Skeletal muscle tissue (tissue), 3 donors: ENCODE measurements at regions not wholly inside any gene's neighbourhood (a gene's known extent, or its start where the extent isn't known, plus 50 kb on each side); places are given as distances from the start of the nearest gene placed in this dataset.

Experiments
- H3K27ac ChIP-seq: one replicate; pipeline ENCODE4 v1.7.0; 2013; ENCODE audit warnings: mild to moderate bottlenecking, low read depth, low read length, inconsistent platforms
- H3K27me3 ChIP-seq, 3 donors: one replicate each; pipeline ENCODE4 v1.7.0; 2013; ENCODE audit warnings: low read length in 3 of 3; ENCODE audit not compliant: control insufficient read depth in 3 of 3, insufficient read depth in 3 of 3
- H3K36me3 ChIP-seq, 3 donors: one replicate each; pipeline ENCODE4 v1.7.0; 2013; ENCODE audit warnings: low read length in 3 of 3; ENCODE audit not compliant: control insufficient read depth in 3 of 3, insufficient read depth in 3 of 3
- H3K4me1 ChIP-seq, 3 donors: one replicate each; pipeline ENCODE4 v1.7.0; 2013; ENCODE audit warnings: low read length in 3 of 3, mild to moderate bottlenecking in 3 of 3; ENCODE audit not compliant: control insufficient read depth in 3 of 3, insufficient read depth in 3 of 3
- H3K4me3 ChIP-seq, 3 donors: one replicate each; pipeline ENCODE4 v1.7.0; 2013; ENCODE audit warnings: low read length in 3 of 3
- H3K9ac ChIP-seq, 3 donors: one replicate each; pipeline ENCODE4 v1.7.0; 2013; ENCODE audit warnings: low read length in 3 of 3, mild to moderate bottlenecking in 3 of 3, moderate library complexity in 2 of 3, low read depth in 1 of 3
- H3K9me3 ChIP-seq, 3 donors: one replicate each; pipeline ENCODE4 v1.7.0; 2013; ENCODE audit warnings: low read length in 3 of 3; ENCODE audit not compliant: control insufficient read depth in 3 of 3
- donor health status: Osteomylitis.

DNA sequence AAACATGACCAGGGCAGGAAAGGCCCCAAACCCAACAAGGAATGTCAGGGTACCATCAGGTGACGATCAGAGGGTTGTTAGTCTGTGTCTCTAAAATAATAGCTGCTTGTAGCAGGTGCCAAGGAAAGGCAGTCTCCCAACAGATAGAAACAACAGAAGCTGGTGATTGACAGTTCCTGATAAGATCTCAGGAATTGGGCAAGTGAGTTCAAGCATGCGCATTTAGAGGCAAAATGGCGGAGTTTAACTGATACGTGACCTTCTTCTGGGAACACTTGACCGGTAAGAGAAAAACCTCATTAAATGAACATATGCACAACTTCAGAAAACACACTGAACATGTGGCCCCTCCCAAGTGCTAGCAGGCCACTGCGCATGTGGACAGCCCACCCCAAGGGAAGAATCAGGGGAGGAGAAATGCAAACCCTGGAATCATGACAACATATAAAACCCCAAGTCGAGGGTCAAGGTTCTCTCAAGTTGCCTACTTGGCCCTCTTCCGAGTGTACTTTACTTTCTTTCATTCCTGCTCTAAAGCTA, 664.9 kb downstream of the KCNJ3 start:
- H3K27me3 ChIP-seq: no peaks in the 10 kb centered on the region
- H3K27ac ChIP-seq: no peak overlapping the region
- H3K4me1 ChIP-seq: no peaks in the 10 kb centered on the region
- H3K9ac ChIP-seq: no peak overlapping the region
- H3K9me3 ChIP-seq: no peaks in the 10 kb centered on the region
- no peak overlapping the region for H3K4me3 ChIP-seq
- H3K36me3 ChIP-seq: no peaks in the 10 kb centered on the region

DNA sequence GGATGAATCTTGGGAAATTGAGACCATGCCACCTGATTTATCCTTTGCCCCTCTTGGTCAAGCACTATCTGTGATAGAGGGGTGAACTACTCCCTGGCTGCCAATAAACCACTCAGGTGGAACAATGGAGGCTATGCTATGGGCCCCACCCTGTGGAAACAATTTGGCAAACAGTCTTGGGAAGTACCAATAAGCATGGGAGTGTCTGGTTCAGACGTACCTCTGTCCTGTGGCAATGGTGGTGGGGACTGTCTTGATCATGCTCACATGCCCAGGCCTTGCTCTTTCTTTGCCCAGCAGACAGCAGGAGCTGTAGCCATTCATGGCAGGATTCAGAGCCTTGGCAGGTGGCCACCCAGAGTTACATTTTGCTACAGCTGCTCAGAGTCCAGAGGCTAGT, 658.7 kb downstream of the KCNJ3 start:
- Histone ChIP-seq H3K36me3 (no peaks in the 10 kb centered on the region), H3K4me1 (no peaks in the 10 kb centered on the region), H3K9me3 (peaks cover 0 to 2% (median 0%) of the 10 kb centered on the region in 3 donors), H3K9ac (no peak overlapping the region), H3K27ac (no peak overlapping the region), H3K4me3 (no peak overlapping the region), H3K27me3 (no peaks in the 10 kb centered on the region)

DNA sequence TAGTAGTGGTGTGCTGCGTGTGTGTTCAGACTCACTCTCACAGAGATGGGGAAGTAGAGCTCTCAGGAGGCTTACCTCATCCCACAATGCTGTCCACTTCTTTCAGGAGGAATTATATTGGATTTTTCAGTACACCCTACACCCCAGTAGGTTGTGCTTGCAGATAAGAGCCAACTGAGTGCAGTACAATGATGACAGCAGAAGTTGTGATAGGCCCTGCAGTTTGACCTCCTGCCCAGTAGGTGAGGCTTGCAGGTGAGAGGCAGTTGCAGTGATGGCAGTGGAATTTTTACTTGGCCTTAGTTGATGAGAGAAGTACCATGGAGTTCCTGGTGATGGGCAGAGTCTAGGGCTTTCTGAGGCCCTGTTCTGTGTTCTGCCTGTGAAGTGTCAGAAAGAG, 657.8 kb downstream of the KCNJ3 start:
- Histone ChIP-seq H3K27me3 (no peaks in the 10 kb centered on the region), H3K36me3 (no peaks in the 10 kb centered on the region), H3K4me1 (no peaks in the 10 kb centered on the region), H3K4me3 (no peak overlapping the region), H3K9ac (no peak overlapping the region), H3K9me3 (peaks cover 0 to 2% (median 0%) of the 10 kb centered on the region in 3 donors), H3K27ac (no peak overlapping the region)

DNA sequence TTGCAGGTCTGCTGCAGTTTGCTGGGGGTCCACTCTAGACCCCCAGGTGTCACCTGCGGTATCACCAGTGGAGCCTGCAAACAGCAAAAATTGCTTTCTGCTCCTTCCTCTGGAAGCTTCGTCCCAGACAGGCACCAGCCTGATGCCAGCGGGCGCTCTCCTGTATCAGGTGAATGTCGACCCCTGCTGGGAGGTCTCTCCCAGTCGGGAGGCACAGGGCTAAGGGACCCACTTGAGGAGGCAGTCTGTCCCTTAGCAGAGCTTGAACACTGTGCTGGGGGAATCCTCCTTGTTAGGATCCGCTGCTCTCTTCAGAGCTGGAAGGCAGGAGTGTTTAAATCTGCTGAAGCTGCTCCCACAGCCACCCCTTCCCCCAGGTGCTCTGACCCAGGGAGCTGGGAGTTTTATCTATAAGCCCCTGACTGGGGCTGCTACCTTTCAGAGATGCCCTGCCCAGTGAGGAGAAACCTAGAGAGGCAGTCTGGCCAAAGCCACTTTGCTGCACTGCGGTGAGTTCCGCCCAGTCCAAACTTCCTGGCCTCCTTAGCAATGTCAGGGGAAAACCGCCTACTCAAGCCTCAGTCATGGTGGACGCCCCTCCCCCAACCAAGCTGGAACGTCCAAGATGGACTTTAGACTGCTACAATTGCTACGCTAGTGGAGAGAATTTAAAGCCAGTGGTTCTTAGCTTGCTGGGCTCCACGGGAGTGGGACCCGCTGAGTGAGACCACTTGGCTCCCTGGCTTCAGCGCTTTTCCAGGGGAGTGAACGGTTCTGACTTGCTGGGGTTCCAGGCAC, 652.5 kb downstream of the KCNJ3 start:
- Histone ChIP-seq H3K27ac (no peak overlapping the region), H3K27me3 (no peaks in the 10 kb centered on the region), H3K9me3 (no peaks in the 10 kb centered on the region), H3K4me3 (no peak overlapping the region), H3K9ac (no peak overlapping the region), H3K36me3 (no peaks in the 10 kb centered on the region), H3K4me1 (no peaks in the 10 kb centered on the region)

DNA sequence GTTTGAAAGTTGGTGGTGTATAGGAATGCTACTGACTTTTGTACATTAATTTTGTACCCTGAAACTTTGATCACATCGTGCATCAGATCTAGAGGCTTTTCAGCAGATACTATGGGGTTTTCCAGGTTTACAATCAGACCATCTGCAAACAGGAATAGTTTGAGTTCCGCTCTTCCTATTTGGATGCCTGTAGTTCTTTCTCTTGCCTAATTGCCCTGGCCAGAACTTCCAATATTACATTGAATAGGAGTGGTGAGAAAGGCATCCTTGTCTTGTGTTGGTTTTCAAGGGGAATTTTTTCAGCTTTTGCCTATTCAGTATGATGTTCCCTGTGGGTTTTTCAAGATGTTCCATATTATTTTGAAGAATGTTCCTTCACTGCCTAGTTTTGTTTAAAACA, 633.5 kb downstream of the KCNJ3 start:
- H3K27me3 ChIP-seq: no peaks in the 10 kb centered on the region
- no peak overlapping the region for H3K27ac ChIP-seq
- H3K9me3 ChIP-seq: no peaks in the 10 kb centered on the region
- H3K9ac ChIP-seq: no peak overlapping the region
- H3K4me3 ChIP-seq: no peak overlapping the region
- no peaks in the 10 kb centered on the region for H3K36me3 ChIP-seq
- no peaks in the 10 kb centered on the region for H3K4me1 ChIP-seq

DNA sequence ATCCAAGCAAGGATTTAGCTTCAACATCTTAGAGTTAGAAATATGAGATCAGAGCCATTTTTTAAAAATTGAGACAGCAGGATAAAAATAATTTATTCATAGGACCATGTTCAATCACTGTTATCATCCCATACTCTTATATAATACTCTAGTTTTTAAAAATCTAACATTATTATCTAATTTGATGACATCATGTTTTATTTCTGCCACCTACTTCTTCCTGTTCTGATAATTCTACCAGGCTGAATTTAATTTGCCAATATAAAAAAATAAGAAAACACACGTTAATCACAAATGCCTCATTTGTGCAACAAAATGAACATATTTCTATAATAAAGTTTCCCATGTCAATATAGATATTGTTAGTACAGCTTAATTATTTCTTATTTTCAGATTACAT, 621.7 kb downstream of the KCNJ3 start:
- no peaks in the 10 kb centered on the region for H3K36me3 ChIP-seq
- no peak overlapping the region for H3K27ac ChIP-seq
- H3K9me3 ChIP-seq: no peaks in the 10 kb centered on the region
- no peaks in the 10 kb centered on the region for H3K4me1 ChIP-seq
- H3K9ac ChIP-seq: no peak overlapping the region
- H3K27me3 ChIP-seq: peaks cover 0 to 3% (median 0%) of the 10 kb centered on the region in 3 donors
- no peak overlapping the region for H3K4me3 ChIP-seq

DNA sequence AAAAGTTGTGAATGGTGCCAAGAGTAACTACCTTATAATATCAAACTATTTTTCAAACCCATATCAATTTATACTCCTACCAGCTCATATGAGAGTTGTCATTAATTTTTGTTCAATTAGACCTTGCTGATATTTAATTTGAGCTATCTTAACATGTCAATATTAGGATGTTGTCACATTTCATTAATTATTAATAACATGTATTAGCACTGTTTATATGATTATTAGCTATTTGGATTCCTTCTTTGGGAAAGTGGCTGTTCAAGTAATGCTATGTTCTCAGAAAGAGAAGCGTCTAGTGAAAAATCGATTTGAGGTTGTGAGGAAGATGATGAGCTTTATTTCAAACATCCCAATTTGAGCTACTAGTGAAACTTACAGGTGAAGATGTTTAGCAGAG, 620.2 kb downstream of the KCNJ3 start:
- H3K27me3 ChIP-seq: no peaks in the 10 kb centered on the region
- H3K27ac ChIP-seq: no peak overlapping the region
- no peak overlapping the region for H3K4me3 ChIP-seq
- H3K36me3 ChIP-seq: no peaks in the 10 kb centered on the region
- H3K4me1 ChIP-seq: no peaks in the 10 kb centered on the region
- no peaks in the 10 kb centered on the region for H3K9me3 ChIP-seq
- no peak overlapping the region for H3K9ac ChIP-seq

DNA sequence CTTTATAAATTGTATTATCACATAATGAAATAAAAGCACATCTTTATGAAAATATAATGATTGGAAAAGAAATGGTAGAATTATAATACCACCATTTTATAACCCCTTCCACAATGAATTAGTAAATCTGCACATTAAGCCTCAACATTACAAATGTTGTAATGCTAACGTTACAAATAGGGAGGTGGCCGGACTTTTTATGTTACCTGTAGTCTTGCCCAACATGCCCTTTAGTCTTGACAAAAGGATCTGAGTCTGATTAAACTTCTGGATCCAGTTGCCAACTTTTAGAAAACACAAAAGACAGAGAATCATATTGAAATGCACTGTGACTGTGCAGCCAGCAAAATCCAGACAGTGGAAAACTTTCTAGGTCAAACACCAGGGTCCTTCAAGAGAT, 617.3 kb downstream of the KCNJ3 start:
- Histone ChIP-seq H3K4me1 (no peaks in the 10 kb centered on the region), H3K9me3 (no peaks in the 10 kb centered on the region), H3K27me3 (no peaks in the 10 kb centered on the region), H3K27ac (no peak overlapping the region), H3K36me3 (no peaks in the 10 kb centered on the region), H3K4me3 (no peak overlapping the region), H3K9ac (no peak overlapping the region)

DNA sequence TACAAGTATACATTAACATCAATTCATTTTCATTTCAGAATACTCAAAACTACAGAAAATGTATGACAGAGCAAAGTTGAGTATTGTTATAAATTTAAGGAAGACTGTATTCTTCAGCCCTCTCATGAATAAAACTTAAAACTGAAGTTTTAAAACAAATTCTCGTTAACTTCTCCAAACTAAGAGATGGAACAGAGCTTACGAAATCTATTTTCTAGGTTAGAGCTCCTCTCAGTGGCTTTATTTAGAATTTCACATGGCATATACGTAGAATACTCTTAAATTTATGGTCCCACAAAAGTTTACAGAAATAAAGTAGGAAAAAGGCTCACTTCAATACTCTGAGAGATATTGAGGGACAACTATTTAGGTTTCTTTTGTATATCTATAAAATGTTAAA, 612.1 kb downstream of the KCNJ3 start:
- no peak overlapping the region for H3K4me3 ChIP-seq
- no peaks in the 10 kb centered on the region for H3K27me3 ChIP-seq
- H3K36me3 ChIP-seq: no peaks in the 10 kb centered on the region
- no peak overlapping the region for H3K27ac ChIP-seq
- H3K9me3 ChIP-seq: no peaks in the 10 kb centered on the region
- no peaks in the 10 kb centered on the region for H3K4me1 ChIP-seq
- no peak overlapping the region for H3K9ac ChIP-seq

DNA sequence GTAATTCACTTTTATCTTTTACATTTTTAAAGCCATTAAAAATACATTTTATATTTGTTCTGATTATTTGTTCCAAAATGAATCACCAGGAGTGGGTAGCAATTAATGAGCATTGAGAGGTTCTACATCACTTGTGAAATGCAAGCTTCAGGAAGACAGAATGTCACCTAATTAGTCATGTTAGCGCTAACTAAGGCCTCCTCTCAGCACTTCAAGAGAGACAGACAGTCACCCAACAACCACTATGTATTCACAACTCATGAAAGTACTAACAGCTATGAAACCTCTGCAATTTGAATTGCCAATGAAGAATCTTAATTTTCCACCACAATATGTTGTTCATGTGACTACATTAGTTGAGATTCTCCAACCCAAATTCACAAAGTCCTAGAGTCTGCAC, 611.0 kb downstream of the KCNJ3 start:
- Histone ChIP-seq H3K27me3 (no peaks in the 10 kb centered on the region), H3K9ac (no peak overlapping the region), H3K4me1 (no peaks in the 10 kb centered on the region), H3K27ac (no peak overlapping the region), H3K36me3 (no peaks in the 10 kb centered on the region), H3K4me3 (no peak overlapping the region), H3K9me3 (no peaks in the 10 kb centered on the region)
